ENCODE measurements at regions not wholly inside any gene's neighbourhood (a gene's known extent, or its start where the extent isn't known, plus 50 kb on each side); places are given as distances from the start of the nearest gene placed in this dataset.

DNA sequence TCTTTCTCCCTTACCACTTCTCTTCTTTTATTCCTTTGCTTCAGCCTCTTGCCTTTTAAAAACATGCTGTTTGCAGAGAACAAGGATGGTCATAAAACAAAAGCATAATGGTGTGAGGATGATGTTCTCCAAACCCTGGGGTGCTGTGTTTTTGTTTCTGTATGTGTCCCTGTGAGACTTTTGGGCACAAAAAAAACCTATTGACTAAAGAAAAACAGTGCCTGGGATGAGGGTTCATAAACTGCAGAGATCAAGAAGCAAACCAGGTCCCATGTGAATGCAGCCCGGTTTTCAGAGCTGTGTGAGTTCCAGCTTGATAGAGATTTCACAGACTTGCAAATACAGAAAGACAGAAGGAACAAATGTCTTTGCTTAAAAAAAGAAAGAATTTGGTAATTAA, 148.6 kb upstream of the CPSF6 start:
- no peak overlapping the region for H3K4me3 ChIP-seq
- TF ChIP-seq FOXP2 (optimal IDR thresholded peaks at IDR 0.05; ENCODE audit: control extremely low read depth, extremely low read length, insufficient read depth) (no peak), POLR2AphosphoS5 (IDR thresholded peaks at IDR 0.05; ENCODE audit: borderline replicate concordance, low read depth, low read length) (no peak), EZH2 (IDR thresholded peaks at IDR 0.05) (no peak)
- no peak for DNase-seq (ENCODE audit: low read depth, low spot score)
- H3K9ac ChIP-seq (ENCODE audit: insufficient read length): no peak overlapping the region
- H3K36me3 ChIP-seq (ENCODE audit: insufficient read depth, low read length): no peaks in the 10 kb centered on the region
- no peak overlapping the region for H3K27ac ChIP-seq
- H3K9me3 ChIP-seq (ENCODE audit: low read depth, low read length): no peaks in the 10 kb centered on the region

GRCh38 chr12:69091442-69092017, 147.8 kb upstream of the CPSF6 start:
- no peak for TF ChIP-seq POLR2AphosphoS5 (IDR thresholded peaks at IDR 0.05; ENCODE audit: borderline replicate concordance, low read depth, low read length)
- no peak for TF ChIP-seq EZH2 (IDR thresholded peaks at IDR 0.05)
- TF ChIP-seq FOXP2 (optimal IDR thresholded peaks at IDR 0.05; ENCODE audit: control extremely low read depth, extremely low read length, insufficient read depth): no peak
- no peak overlapping the region for H3K27ac ChIP-seq
- H3K36me3 ChIP-seq (ENCODE audit: insufficient read depth, low read length): no peaks in the 10 kb centered on the region
- H3K9ac ChIP-seq (ENCODE audit: insufficient read length): no peak overlapping the region
- no peak overlapping the region for H3K4me3 ChIP-seq
- DNase-seq (ENCODE audit: low read depth, low spot score): no peak
- no peaks in the 10 kb centered on the region for H3K9me3 ChIP-seq (ENCODE audit: low read depth, low read length)

GRCh38 chr12:69092137-69092536, 147.2 kb upstream of the CPSF6 start:
- Histone ChIP-seq H3K9ac (ENCODE audit: insufficient read length) (no peak overlapping the region), H3K36me3 (ENCODE audit: insufficient read depth, low read length) (no peaks in the 10 kb centered on the region), H3K4me3 (no peak overlapping the region), H3K9me3 (ENCODE audit: low read depth, low read length) (no peaks in the 10 kb centered on the region), H3K27ac (no peak overlapping the region)
- TF ChIP-seq FOXP2 (optimal IDR thresholded peaks at IDR 0.05; ENCODE audit: control extremely low read depth, extremely low read length, insufficient read depth) (no peak), EZH2 (IDR thresholded peaks at IDR 0.05) (no peak), POLR2AphosphoS5 (IDR thresholded peaks at IDR 0.05; ENCODE audit: borderline replicate concordance, low read depth, low read length) (no peak)
- no peak for DNase-seq (ENCODE audit: low read depth, low spot score)

DNA sequence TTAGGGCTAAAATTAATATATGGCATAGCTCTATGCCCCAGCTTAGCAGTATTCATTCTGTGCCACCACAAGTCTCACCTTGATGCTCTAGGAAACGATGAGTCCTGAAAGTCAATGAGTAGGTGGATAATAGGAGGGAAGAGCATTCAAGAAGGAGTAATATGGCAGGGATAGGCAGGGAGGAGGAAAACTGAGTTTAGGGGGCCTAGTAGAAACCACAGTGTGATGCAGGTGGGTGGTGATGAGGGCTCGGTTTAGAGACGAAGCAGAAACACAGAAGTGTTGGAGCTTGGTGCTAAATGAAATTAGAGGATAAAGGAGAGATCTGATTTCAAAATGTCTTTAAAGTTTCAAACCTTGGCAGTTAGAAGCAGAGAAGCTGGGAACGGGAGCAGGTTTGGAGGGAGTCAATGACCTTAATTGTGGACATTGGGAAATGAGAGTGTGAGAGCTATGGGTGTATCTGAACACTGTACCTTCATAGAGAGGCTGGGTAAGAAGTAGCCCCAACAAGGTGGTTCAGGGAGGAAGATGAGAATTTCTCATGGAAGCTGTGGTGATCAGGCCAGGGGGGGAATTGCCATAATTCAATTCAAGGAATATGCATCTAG, 144.7 kb upstream of the CPSF6 start:
- TF ChIP-seq POLR2AphosphoS5 (IDR thresholded peaks at IDR 0.05; ENCODE audit: borderline replicate concordance, low read depth, low read length) (no peak), EZH2 (IDR thresholded peaks at IDR 0.05) (no peak), FOXP2 (optimal IDR thresholded peaks at IDR 0.05; ENCODE audit: control extremely low read depth, extremely low read length, insufficient read depth) (no peak)
- no peak overlapping the region for H3K9ac ChIP-seq (ENCODE audit: insufficient read length)
- H3K27ac ChIP-seq: no peak overlapping the region
- H3K9me3 ChIP-seq (ENCODE audit: low read depth, low read length): no peaks in the 10 kb centered on the region
- no peak overlapping the region for H3K4me3 ChIP-seq
- no peak for DNase-seq (ENCODE audit: low read depth, low spot score)
- H3K36me3 ChIP-seq (ENCODE audit: insufficient read depth, low read length): no peaks in the 10 kb centered on the region

GRCh38 chr12:69095765-69096477, 143.4 kb upstream of the CPSF6 start:
- TF ChIP-seq FOXP2 (optimal IDR thresholded peaks at IDR 0.05; ENCODE audit: control extremely low read depth, extremely low read length, insufficient read depth) (no peak), POLR2AphosphoS5 (IDR thresholded peaks at IDR 0.05; ENCODE audit: borderline replicate concordance, low read depth, low read length) (no peak), EZH2 (IDR thresholded peaks at IDR 0.05) (no peak)
- Histone ChIP-seq H3K4me3 (no peak overlapping the region), H3K27ac (no peak overlapping the region), H3K36me3 (ENCODE audit: insufficient read depth, low read length) (no peaks in the 10 kb centered on the region), H3K9ac (ENCODE audit: insufficient read length) (no peak overlapping the region), H3K9me3 (ENCODE audit: low read depth, low read length) (no peaks in the 10 kb centered on the region)
- DNase-seq (ENCODE audit: low read depth, low spot score): no peak

GRCh38 chr12:69096669-69097335, 142.6 kb upstream of the CPSF6 start:
- Histone ChIP-seq H3K36me3 (ENCODE audit: insufficient read depth, low read length) (no peaks in the 10 kb centered on the region), H3K9ac (ENCODE audit: insufficient read length) (no peak overlapping the region), H3K9me3 (ENCODE audit: low read depth, low read length) (no peaks in the 10 kb centered on the region), H3K27ac (no peak overlapping the region), H3K4me3 (no peak overlapping the region)
- TF ChIP-seq EZH2 (IDR thresholded peaks at IDR 0.05): no peak
- TF ChIP-seq POLR2AphosphoS5 (IDR thresholded peaks at IDR 0.05; ENCODE audit: borderline replicate concordance, low read depth, low read length): no peak
- no peak for TF ChIP-seq FOXP2 (optimal IDR thresholded peaks at IDR 0.05; ENCODE audit: control extremely low read depth, extremely low read length, insufficient read depth)
- DNase-seq (ENCODE audit: low read depth, low spot score): no peak

DNA sequence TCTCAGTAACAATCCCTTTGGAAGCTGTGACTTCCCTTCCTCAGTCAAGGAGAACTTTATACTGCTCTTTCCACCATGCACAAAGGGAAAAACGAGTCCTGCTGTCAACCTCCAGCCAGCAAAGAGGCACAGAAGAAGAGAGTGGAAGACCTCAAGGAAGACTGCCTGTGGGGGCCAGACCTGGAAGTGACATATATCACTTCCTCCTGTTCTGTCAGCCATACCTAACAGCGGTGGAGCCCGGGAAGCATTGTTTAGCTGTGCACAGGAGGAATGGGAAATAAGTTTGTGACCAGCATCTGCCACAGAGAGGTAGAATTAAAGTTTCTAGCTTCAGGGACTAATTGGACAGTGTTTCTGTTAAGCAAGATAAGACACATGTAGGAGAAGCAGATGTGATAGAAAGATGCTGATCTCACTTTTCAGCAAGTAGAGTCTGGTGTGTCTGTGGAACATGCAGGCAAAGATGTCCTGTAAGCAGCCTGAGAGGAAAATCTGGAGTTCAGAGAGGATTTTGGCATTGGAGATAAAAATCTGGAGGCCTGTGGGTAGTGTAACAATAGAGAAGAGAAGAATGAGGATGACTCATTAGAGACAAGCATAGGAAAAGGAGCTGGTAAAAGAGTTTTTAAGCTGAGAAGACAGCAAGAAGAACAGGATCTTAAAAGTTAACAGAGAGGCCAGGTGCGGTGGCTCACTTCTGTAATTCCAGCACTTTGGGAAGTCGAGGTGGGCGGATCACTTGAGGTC, 141.6 kb upstream of the CPSF6 start:
- H3K9ac ChIP-seq (ENCODE audit: insufficient read length): no peak overlapping the region
- H3K36me3 ChIP-seq (ENCODE audit: insufficient read depth, low read length): no peaks in the 10 kb centered on the region
- no peak overlapping the region for H3K27ac ChIP-seq
- no peak overlapping the region for H3K4me3 ChIP-seq
- no peaks in the 10 kb centered on the region for H3K9me3 ChIP-seq (ENCODE audit: low read depth, low read length)
- no peak for TF ChIP-seq POLR2AphosphoS5 (IDR thresholded peaks at IDR 0.05; ENCODE audit: borderline replicate concordance, low read depth, low read length)
- TF ChIP-seq EZH2 (IDR thresholded peaks at IDR 0.05): no peak
- no peak for TF ChIP-seq FOXP2 (optimal IDR thresholded peaks at IDR 0.05; ENCODE audit: control extremely low read depth, extremely low read length, insufficient read depth)
- no peak for DNase-seq (ENCODE audit: low read depth, low spot score)
